BE2C (cell line): ENCODE measurements at regions not wholly inside any gene's neighbourhood (a gene's known extent, or its start where the extent isn't known, plus 50 kb on each side); places are given as distances from the start of the nearest gene placed in this dataset.
"Not testable (repeated sequence)": the region's sequence is repeated elsewhere in the genome, so short reads cannot be mapped to it uniquely, and the experiment has no call there.

Experiments
- DNase-seq: peaks from one replicate; pipeline ENCODE4 v3.0.0-alpha.2; 2020
- H3K27me3 ChIP-seq: fragments of 250-450 bp; sonication (Bioruptor Pico); 2 replicates; pipeline ENCODE4 v1.5.1; 2020; ENCODE audit warnings: mild to moderate bottlenecking
- H3K36me3 ChIP-seq: fragments of 250-450 bp; sonication (Bioruptor Pico); 2 replicates; pipeline ENCODE4 v1.5.1; 2020; ENCODE audit warnings: mild to moderate bottlenecking
- H3K4me1 ChIP-seq: fragments of 250-450 bp; sonication (Bioruptor Pico); 2 replicates; pipeline ENCODE4 v1.5.1; 2020
- H3K4me3 ChIP-seq: 2 replicates; pipeline ENCODE4 v1.5.1; 2011; ENCODE audit warnings: low read depth, low read length
- H3K9me3 ChIP-seq: fragments of 250-450 bp; sonication (Bioruptor Pico); 2 replicates; pipeline ENCODE4 v1.5.1; 2020
- CTCF ChIP-seq: IDR thresholded peaks from 2 replicates; pipeline ENCODE4 v1.5.1; 2012; ENCODE audit warnings: mild to moderate bottlenecking, low read depth, low read length

- H3K4me1 ChIP-seq: no peaks in the 10 kb centered on the region
- H3K9me3 ChIP-seq: no peaks in the 10 kb centered on the region
- TF ChIP-seq CTCF: no peak
- no peak for DNase-seq
- H3K36me3 ChIP-seq: no peaks in the 10 kb centered on the region
- no peak overlapping the region for H3K4me3 ChIP-seq
- no peaks in the 10 kb centered on the region for H3K27me3 ChIP-seq
Observed at GRCh38 chr3:161691677-161692076, 195.1 kb downstream of the OTOL1 start.

GRCh38 chr3:161694682-161695564 is 198.3 kb downstream of the OTOL1 start:
- Histone ChIP-seq H3K36me3 (no peaks in the 10 kb centered on the region), H3K4me3 (no peak overlapping the region), H3K4me1 (no peaks in the 10 kb centered on the region), H3K27me3 (no peaks in the 10 kb centered on the region), H3K9me3 (no peaks in the 10 kb centered on the region)
- no peak for DNase-seq
- TF ChIP-seq CTCF: no peak

- no peak overlapping the region for H3K4me3 ChIP-seq
Observed at GRCh38 chr3:161695811-161696210, 199.2 kb downstream of the OTOL1 start.

GRCh38 chr3:161700998-161701397 is 204.4 kb downstream of the OTOL1 start:
- no peaks in the 10 kb centered on the region for H3K4me1 ChIP-seq
- TF ChIP-seq CTCF: no peak
- no peaks in the 10 kb centered on the region for H3K9me3 ChIP-seq
- H3K27me3 ChIP-seq: no peaks in the 10 kb centered on the region; the same call in 1 of the 2 replicates
- no peak overlapping the region for H3K4me3 ChIP-seq
- no peak for DNase-seq
- H3K36me3 ChIP-seq: no peaks in the 10 kb centered on the region

More at GRCh38 chr3:161695811-161696210, 199.2 kb downstream of the OTOL1 start:
- H3K27me3 ChIP-seq: no peaks in the 10 kb centered on the region
- no peak for DNase-seq
- no peaks in the 10 kb centered on the region for H3K4me1 ChIP-seq
- no peaks in the 10 kb centered on the region for H3K9me3 ChIP-seq
- no peak for TF ChIP-seq CTCF
- no peaks in the 10 kb centered on the region for H3K36me3 ChIP-seq

GRCh38 chr3:161707253-161707652 is 210.6 kb downstream of the OTOL1 start:
- H3K4me3 ChIP-seq, DNase-seq, H3K27me3 ChIP-seq, H3K36me3 ChIP-seq, H3K9me3 ChIP-seq, H3K4me1 ChIP-seq: not testable (repeated sequence)

- Histone ChIP-seq H3K4me1 (no peaks in the 10 kb centered on the region), H3K4me3 (no peak overlapping the region), H3K27me3 (no peaks in the 10 kb centered on the region), H3K36me3 (no peaks in the 10 kb centered on the region), H3K9me3 (no peaks in the 10 kb centered on the region; the same call in 1 of the 2 replicates)
- TF ChIP-seq CTCF: no peak
- no peak for DNase-seq
Observed at GRCh38 chr3:161713731-161714130, 217.1 kb downstream of the OTOL1 start.
